CD8-positive, alpha-beta memory T cell (primary cell): ENCODE measurements at regions not wholly inside any gene's neighbourhood (a gene's known extent, or its start where the extent isn't known, plus 50 kb on each side); places are given as distances from the start of the nearest gene placed in this dataset.

Experiments
- CTCF ChIA-PET: fragments of 350-600 bp; sonication (Branson Sonifier 250); formaldehyde crosslinking; loops from one replicate; lab custom pipeline; 2021; ENCODE audit warnings: antibody characterized with exemption; lab: Charles Lee
- POLR2A ChIA-PET: fragments of 350-600 bp; sonication (Branson Sonifier 250); formaldehyde crosslinking; loops from one replicate; lab custom pipeline; 2021; ENCODE audit warnings: antibody characterized with exemption; lab: Charles Lee
- DNase-seq, 5 donors: peaks; one replicate each; pipeline versions ENCODE4 v3.0.0 to v3.0.0-alpha.2; 2020 to 2022; ENCODE audit warnings: mixed read lengths in 1 of 5
- H3K27ac ChIP-seq: one replicate; pipeline ENCODE4 v1.7.0; 2013; ENCODE audit warnings: low read depth, mild to moderate bottlenecking, low read length, moderate library complexity
- H3K27me3 ChIP-seq: 2 replicates; pipeline ENCODE4 v1.7.0; 2013; ENCODE audit warnings: low read length, mild to moderate bottlenecking; ENCODE audit not compliant: insufficient read depth, poor library complexity, severe bottlenecking
- H3K36me3 ChIP-seq: 2 replicates; pipeline ENCODE4 v1.7.0; 2013; ENCODE audit warnings: mild to moderate bottlenecking, low read length, moderate library complexity; ENCODE audit not compliant: insufficient read depth
- H3K4me1 ChIP-seq: 2 replicates; pipeline ENCODE4 v1.7.0; 2013; ENCODE audit warnings: mild to moderate bottlenecking, low read length, moderate library complexity; ENCODE audit not compliant: insufficient read depth
- H3K4me3 ChIP-seq: 2 replicates; pipeline ENCODE4 v1.7.0; 2013; ENCODE audit warnings: mild to moderate bottlenecking, low read length
- H3K9me3 ChIP-seq: 2 replicates; pipeline ENCODE4 v1.7.0; 2013; ENCODE audit warnings: mild to moderate bottlenecking, low read length
- H3K27ac Mint-ChIP-seq, 8 donors: one replicate each; pipeline ENCODE4 v1.8.0; 2020 to 2021; ENCODE audit warnings: mixed read lengths in 8 of 8, mild to moderate bottlenecking in 6 of 8, inconsistent platforms in 3 of 8, moderate library complexity in 3 of 8
- H3K27me3 Mint-ChIP-seq, 2 donors: one replicate each; pipeline ENCODE4 v1.8.0; 2020 to 2021; ENCODE audit warnings: mixed read lengths in 2 of 2, mild to moderate bottlenecking in 1 of 2, moderate library complexity in 1 of 2
- H3K36me3 Mint-ChIP-seq, 3 donors: one replicate each; pipeline ENCODE4 v1.8.0; 2020 to 2021; ENCODE audit warnings: mixed read lengths in 3 of 3, inconsistent platforms in 1 of 3, mild to moderate bottlenecking in 1 of 3
- H3K4me1 Mint-ChIP-seq, 3 donors: one replicate each; pipeline ENCODE4 v1.8.0; 2020 to 2021; ENCODE audit warnings: mixed read lengths in 3 of 3, inconsistent platforms in 1 of 3, mild to moderate bottlenecking in 1 of 3
- H3K4me3 Mint-ChIP-seq, 7 donors: one replicate each; pipeline ENCODE4 v1.8.0; 2020 to 2021; ENCODE audit warnings: mixed read lengths in 7 of 7, mild to moderate bottlenecking in 6 of 7, moderate library complexity in 4 of 7, inconsistent platforms in 2 of 7
- H3K9me3 Mint-ChIP-seq, 5 donors: one replicate each; pipeline ENCODE4 v1.8.0; 2020 to 2022; ENCODE audit warnings: mixed read lengths in 5 of 5, mild to moderate bottlenecking in 3 of 5, moderate library complexity in 2 of 5, inconsistent platforms in 1 of 5

DNA sequence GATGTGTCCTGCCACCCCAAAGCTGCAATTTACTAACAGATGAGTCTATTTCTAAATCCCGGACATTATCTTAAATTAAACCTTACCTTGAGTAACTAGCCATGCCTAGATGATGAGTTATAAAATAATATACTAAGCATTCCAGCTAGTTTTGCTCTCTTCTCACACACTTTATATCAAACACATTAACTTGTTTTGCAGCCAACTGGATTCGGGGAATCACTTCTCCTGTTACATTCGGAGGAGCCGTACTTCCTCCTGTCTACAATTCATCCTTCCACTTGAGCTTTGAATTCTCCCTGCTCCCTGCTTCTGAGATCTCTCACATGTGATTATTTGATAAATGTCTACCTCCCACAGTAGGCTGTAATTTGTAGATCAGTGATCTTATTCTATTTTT, 420.1 kb downstream of the GJA1 start:
- Mint-ChIP-seq H3K27me3 (no peaks in the 10 kb centered on the region), H3K36me3 (no peaks in the 10 kb centered on the region), H3K4me3 (no peak overlapping the region), H3K9me3 (peaks cover 0 to 10% (median 2%) of the 10 kb centered on the region in 5 donors), H3K4me1 (no peaks in the 10 kb centered on the region), H3K27ac (no peak overlapping the region)
- CTCF ChIA-PET: no interaction called here
- Histone ChIP-seq H3K36me3 (no peaks in the 10 kb centered on the region), H3K4me1 (no peaks in the 10 kb centered on the region), H3K27me3 (no peaks in the 10 kb centered on the region), H3K4me3 (no peak overlapping the region), H3K27ac (no peak overlapping the region), H3K9me3 (no peaks in the 10 kb centered on the region)
- POLR2A ChIA-PET: no interaction called here
- DNase-seq: no peak

DNA sequence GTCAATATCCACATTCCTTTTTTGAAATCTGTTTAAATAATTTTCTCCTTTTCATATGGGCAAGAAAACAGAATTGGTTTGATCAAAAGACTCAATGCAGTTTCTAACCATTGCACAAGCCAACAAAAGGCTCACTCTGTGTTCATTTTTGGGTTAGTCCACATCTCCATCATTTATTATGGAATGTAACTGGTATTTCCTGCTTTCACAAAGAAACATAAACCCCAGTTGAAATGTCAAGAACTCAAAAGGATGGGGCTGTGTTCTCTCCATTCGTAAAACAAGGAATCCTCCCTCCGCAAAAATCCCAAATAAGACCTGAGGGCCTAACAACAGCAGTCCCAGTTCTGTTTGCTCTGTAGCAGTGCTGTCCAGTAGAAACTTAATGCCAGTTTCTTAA, 420.9 kb downstream of the GJA1 start:
- no peaks in the 10 kb centered on the region for H3K4me1 ChIP-seq
- H3K36me3 ChIP-seq: no peaks in the 10 kb centered on the region
- Mint-ChIP-seq H3K9me3 (peaks cover 0 to 10% (median under 1%) of the 10 kb centered on the region in 5 donors), H3K36me3 (no peaks in the 10 kb centered on the region), H3K4me3 (no peak overlapping the region), H3K4me1 (no peaks in the 10 kb centered on the region), H3K27me3 (no peaks in the 10 kb centered on the region), H3K27ac (no peak overlapping the region)
- POLR2A ChIA-PET: no interaction called here
- CTCF ChIA-PET: no interaction called here
- no peak overlapping the region for H3K4me3 ChIP-seq
- no peak for DNase-seq
- H3K27ac ChIP-seq: no peak overlapping the region
- H3K27me3 ChIP-seq: no peaks in the 10 kb centered on the region
- no peaks in the 10 kb centered on the region for H3K9me3 ChIP-seq

DNA sequence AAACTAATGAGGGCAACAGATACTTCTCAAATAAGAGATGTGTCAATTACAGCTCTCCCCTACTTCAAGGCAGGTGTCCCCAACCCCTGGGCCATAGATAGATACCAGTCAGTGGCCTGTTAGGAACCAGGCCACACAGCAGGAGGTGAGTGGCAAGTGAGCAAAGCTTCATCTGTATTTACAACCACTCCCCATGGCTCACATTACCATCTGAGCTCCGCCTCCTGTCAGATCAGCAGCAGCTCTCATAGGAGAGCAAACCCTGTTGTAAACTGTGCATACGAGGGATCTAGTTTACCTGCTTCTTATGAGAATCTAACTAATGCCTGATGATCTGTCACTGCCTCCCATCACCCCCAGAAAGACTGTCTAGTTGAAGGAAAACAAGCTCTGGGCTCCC, 422.1 kb downstream of the GJA1 start:
- peaks cover 0 to 10% (median 2%) of the 10 kb centered on the region in 5 donors for H3K9me3 Mint-ChIP-seq
- ChIA-PET CTCF (no interaction called here), POLR2A (no interaction called here)

DNA sequence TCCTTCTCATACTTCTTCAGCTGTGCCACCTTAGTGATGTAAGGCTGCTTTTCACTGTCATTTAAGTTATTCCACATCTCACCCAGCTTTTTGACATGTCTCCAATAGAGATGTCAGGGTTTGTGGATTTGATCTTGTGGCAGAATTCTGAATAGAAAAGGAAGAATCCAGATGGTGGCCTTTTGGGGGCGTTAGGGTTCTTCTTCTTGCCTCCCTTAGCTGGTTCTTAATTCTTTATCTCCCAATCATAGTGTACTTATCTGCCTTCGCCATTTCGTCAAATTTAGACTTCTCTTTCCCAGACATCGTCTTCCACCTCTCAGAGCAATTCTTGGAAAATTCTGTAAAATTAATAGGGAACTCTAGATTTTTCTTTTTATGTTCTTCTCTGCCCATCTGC, 422.9 kb downstream of the GJA1 start:
- Mint-ChIP-seq H3K4me1 (no peaks in the 10 kb centered on the region), H3K36me3 (no peaks in the 10 kb centered on the region), H3K27me3 (no peaks in the 10 kb centered on the region), H3K27ac (no peak overlapping the region), H3K4me3 (no peak overlapping the region), H3K9me3 (peaks cover 0 to 10% (median 2%) of the 10 kb centered on the region in 5 donors)
- Histone ChIP-seq H3K4me1 (no peaks in the 10 kb centered on the region), H3K27me3 (no peaks in the 10 kb centered on the region), H3K4me3 (no peak overlapping the region), H3K36me3 (no peaks in the 10 kb centered on the region), H3K9me3 (no peaks in the 10 kb centered on the region), H3K27ac (no peak overlapping the region)
- ChIA-PET POLR2A (no interaction called here), CTCF (no interaction called here)
- no peak for DNase-seq

More for the DNA sequence above, 422.1 kb downstream of the GJA1 start:
- H3K36me3 Mint-ChIP-seq: no peaks in the 10 kb centered on the region
- H3K4me1 Mint-ChIP-seq: no peaks in the 10 kb centered on the region
- no peaks in the 10 kb centered on the region for H3K9me3 ChIP-seq
- no peaks in the 10 kb centered on the region for H3K4me1 ChIP-seq
- H3K27me3 ChIP-seq: no peaks in the 10 kb centered on the region
- H3K27ac Mint-ChIP-seq: no peak overlapping the region
- no peak for DNase-seq
- H3K27me3 Mint-ChIP-seq: no peaks in the 10 kb centered on the region
- no peak overlapping the region for H3K4me3 ChIP-seq
- no peaks in the 10 kb centered on the region for H3K36me3 ChIP-seq
- no peak overlapping the region for H3K4me3 Mint-ChIP-seq
- no peak overlapping the region for H3K27ac ChIP-seq

DNA sequence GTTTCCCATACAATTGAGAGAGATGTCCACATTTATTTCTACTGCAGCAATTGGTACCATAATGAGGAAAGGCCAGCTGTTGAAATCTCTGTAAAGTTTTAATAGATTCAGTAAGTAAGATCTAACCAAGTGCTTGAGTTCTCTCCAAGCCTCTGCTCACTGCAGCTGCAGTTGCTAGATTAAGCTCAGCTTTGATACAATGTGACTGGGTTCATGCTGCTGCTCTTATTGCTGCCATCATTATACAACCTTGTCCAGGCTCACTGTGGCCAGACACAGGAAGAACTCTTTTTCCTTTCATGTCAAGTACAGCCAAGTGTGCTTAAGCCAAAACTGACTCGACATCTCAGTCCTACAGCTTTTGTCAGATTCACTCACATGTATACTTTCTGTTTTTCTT, 423.5 kb downstream of the GJA1 start:
- Histone ChIP-seq H3K9me3 (no peaks in the 10 kb centered on the region), H3K4me3 (no peak overlapping the region), H3K27ac (no peak overlapping the region), H3K4me1 (no peaks in the 10 kb centered on the region), H3K27me3 (no peaks in the 10 kb centered on the region), H3K36me3 (no peaks in the 10 kb centered on the region)
- POLR2A ChIA-PET: no interaction called here
- H3K27ac Mint-ChIP-seq: no peak overlapping the region
- no peaks in the 10 kb centered on the region for H3K4me1 Mint-ChIP-seq
- no peaks in the 10 kb centered on the region for H3K36me3 Mint-ChIP-seq
- no peaks in the 10 kb centered on the region for H3K27me3 Mint-ChIP-seq
- DNase-seq: no peak
- H3K4me3 Mint-ChIP-seq: no peak overlapping the region
- CTCF ChIA-PET: no interaction called here
- peaks cover 0 to 10% (median 2%) of the 10 kb centered on the region in 5 donors for H3K9me3 Mint-ChIP-seq

DNA sequence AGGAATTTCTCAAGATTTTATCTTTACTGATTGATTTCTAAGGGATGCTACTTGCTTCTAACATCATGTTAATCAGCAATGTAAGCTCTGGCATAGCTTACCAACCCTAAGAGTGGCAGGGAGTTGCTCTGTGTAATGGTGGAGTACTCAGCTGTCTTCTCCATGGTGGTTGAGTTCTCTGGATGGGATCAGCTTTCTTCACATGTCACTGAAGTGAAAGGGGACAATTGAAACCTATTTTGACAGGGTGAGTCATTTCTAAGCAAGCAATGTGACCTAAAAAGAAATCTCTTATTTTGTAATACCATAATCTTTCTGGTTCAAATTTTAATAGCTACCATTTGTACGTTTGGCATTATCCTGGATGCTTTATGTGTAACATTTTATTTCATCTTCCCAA, 430.4 kb downstream of the GJA1 start:
- Mint-ChIP-seq H3K4me1 (no peaks in the 10 kb centered on the region), H3K27me3 (no peaks in the 10 kb centered on the region), H3K4me3 (no peak overlapping the region), H3K9me3 (peaks cover 0 to 5% (median 2%) of the 10 kb centered on the region in 5 donors), H3K27ac (no peak overlapping the region), H3K36me3 (peaks cover 0 to 2% (median 0%) of the 10 kb centered on the region in 3 donors)
- H3K36me3 ChIP-seq: no peaks in the 10 kb centered on the region
- no peaks in the 10 kb centered on the region for H3K4me1 ChIP-seq
- no peak overlapping the region for H3K27ac ChIP-seq
- DNase-seq: no peak
- no peaks in the 10 kb centered on the region for H3K27me3 ChIP-seq
- ChIA-PET CTCF (no interaction called here), POLR2A (no interaction called here)
- no peaks in the 10 kb centered on the region for H3K9me3 ChIP-seq
- no peak overlapping the region for H3K4me3 ChIP-seq

DNA sequence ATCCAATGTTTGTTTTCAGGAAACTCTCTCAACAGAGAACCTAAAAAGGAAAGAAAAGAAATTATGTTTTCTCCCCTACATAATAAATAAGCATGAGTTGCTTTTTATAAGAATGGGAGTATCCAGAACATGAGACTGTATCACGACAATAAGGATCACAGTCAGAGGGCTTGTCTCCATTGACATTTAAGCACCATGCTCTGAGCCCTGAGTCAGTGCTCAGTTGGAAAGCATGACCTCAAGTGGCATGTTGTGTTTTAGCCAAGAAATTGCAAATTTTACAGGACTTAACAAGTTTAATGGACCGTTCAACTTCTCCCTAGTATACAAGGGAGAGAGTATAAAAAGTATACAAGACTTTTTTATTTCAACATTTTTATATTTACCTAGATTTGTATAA, 431.6 kb downstream of the GJA1 start:
- Histone ChIP-seq H3K4me1 (no peaks in the 10 kb centered on the region), H3K9me3 (no peaks in the 10 kb centered on the region), H3K36me3 (no peaks in the 10 kb centered on the region), H3K4me3 (no peak overlapping the region), H3K27me3 (no peaks in the 10 kb centered on the region), H3K27ac (no peak overlapping the region)
- ChIA-PET POLR2A (no interaction called here), CTCF (no interaction called here)
- peaks cover 0 to 5% (median 2%) of the 10 kb centered on the region in 5 donors for H3K9me3 Mint-ChIP-seq
- DNase-seq: no peak
- H3K36me3 Mint-ChIP-seq: peaks cover 0 to 2% (median 0%) of the 10 kb centered on the region in 3 donors
- H3K27ac Mint-ChIP-seq: no peak overlapping the region
- no peaks in the 10 kb centered on the region for H3K4me1 Mint-ChIP-seq
- no peaks in the 10 kb centered on the region for H3K27me3 Mint-ChIP-seq
- no peak overlapping the region for H3K4me3 Mint-ChIP-seq

DNA sequence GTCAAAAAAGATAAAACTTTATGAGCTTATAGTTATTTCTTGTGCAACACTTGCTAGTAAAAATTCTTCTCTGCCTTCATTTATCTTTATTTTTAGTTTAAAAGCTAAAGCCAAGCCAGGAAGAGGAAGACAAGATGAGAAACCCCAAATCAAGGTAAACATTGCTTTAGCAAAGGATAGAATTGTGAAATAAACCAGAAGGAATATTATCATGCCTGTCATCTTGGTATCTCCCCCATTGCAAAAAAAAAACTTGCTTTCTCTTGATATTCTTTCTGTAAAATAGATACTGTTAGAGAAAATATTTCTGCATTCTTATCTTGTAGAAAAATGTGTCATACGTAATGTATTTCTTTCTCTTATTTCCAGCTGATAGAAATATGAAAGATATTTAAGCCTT, 432.8 kb downstream of the GJA1 start:
- H3K36me3 ChIP-seq: no peaks in the 10 kb centered on the region
- H3K4me1 Mint-ChIP-seq: no peaks in the 10 kb centered on the region
- H3K36me3 Mint-ChIP-seq: peaks cover 0 to 2% (median 0%) of the 10 kb centered on the region in 3 donors
- no peak overlapping the region for H3K4me3 ChIP-seq
- H3K9me3 Mint-ChIP-seq: peaks cover 0 to 5% (median 3%) of the 10 kb centered on the region in 5 donors
- H3K27ac Mint-ChIP-seq: no peak overlapping the region
- H3K9me3 ChIP-seq: no peaks in the 10 kb centered on the region
- no peaks in the 10 kb centered on the region for H3K4me1 ChIP-seq
- no peak for DNase-seq
- H3K27ac ChIP-seq: no peak overlapping the region
- H3K4me3 Mint-ChIP-seq: no peak overlapping the region
- ChIA-PET POLR2A (no interaction called here), CTCF (no interaction called here)
- no peaks in the 10 kb centered on the region for H3K27me3 Mint-ChIP-seq
- no peaks in the 10 kb centered on the region for H3K27me3 ChIP-seq

DNA sequence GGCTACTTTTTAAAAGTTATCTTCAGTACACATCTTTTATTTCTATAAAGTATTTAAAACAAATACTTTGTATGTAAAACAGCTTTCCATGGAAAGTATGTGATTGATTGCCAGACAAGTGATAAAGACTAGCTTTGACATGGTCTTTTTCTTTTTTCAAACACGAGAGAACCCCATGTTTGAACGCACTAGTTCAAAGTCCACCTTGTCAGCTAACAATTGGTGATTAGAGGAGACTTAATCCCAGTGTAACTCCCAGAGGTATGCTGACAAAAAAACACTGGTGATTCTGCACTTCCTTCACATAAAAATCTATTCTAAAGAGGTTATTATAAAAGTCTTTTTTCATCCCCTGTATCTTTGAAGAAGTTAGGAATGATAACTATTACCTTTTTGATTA, 438.1 kb downstream of the GJA1 start:
- Histone ChIP-seq H3K4me1 (no peaks in the 10 kb centered on the region), H3K36me3 (no peaks in the 10 kb centered on the region), H3K27me3 (no peaks in the 10 kb centered on the region), H3K9me3 (no peaks in the 10 kb centered on the region), H3K4me3 (no peak overlapping the region), H3K27ac (no peak overlapping the region)
- Mint-ChIP-seq H3K36me3 (no peaks in the 10 kb centered on the region), H3K27ac (no peak overlapping the region), H3K27me3 (no peaks in the 10 kb centered on the region), H3K9me3 (peaks cover 0 to 5% (median 3%) of the 10 kb centered on the region in 5 donors), H3K4me1 (no peaks in the 10 kb centered on the region), H3K4me3 (no peak overlapping the region)
- POLR2A ChIA-PET: no interaction called here
- CTCF ChIA-PET: no interaction called here
- no peak for DNase-seq
